GM10266 (cell line): ENCODE measurements at regions not wholly inside any gene's neighbourhood (a gene's known extent, or its start where the extent isn't known, plus 50 kb on each side); places are given as distances from the start of the nearest gene placed in this dataset.

Experiments
- DNase-seq: peaks from one replicate; pipeline ENCODE4 v3.0.0; 2012; ENCODE audit errors: extremely low spot score
- TF ChIP-seq, protein P1 (sequence below): IDR thresholded peaks from 2 replicates; pipeline ENCODE4 v1.5.1; 2012; ENCODE audit warnings: mild to moderate bottlenecking, low read depth; ENCODE audit not compliant: control insufficient read depth, insufficient read depth; ENCODE audit errors: missing control alignments

DNA sequence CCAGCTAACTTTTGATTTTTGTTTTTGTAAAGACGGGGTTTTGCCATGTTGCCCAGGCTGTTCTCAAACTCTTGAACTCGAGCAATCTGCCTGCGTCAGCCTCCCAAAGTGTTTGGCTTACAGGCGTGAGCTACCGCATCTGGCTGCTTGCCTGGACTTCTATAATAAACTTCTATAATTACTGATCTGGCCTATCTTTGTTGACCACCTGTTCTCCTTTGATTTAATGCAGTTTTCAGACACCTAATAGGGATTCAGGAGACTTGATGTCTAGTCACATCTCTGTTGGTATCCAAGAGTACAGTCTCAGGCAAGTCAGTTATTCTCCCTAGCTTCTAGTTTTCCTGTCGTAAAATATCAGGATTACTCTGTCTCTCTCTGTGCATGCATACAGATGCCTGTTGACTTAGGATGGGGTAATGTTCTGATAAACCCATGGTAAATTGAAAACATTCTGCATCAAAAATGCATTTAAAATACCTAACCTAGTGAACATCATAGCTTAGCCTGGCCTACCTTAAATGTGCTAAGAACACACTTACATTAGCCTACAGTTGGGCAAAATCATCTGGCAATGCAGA is 51.5 kb upstream of the NR3C1 start:
- TF ChIP-seq, protein P1, sequence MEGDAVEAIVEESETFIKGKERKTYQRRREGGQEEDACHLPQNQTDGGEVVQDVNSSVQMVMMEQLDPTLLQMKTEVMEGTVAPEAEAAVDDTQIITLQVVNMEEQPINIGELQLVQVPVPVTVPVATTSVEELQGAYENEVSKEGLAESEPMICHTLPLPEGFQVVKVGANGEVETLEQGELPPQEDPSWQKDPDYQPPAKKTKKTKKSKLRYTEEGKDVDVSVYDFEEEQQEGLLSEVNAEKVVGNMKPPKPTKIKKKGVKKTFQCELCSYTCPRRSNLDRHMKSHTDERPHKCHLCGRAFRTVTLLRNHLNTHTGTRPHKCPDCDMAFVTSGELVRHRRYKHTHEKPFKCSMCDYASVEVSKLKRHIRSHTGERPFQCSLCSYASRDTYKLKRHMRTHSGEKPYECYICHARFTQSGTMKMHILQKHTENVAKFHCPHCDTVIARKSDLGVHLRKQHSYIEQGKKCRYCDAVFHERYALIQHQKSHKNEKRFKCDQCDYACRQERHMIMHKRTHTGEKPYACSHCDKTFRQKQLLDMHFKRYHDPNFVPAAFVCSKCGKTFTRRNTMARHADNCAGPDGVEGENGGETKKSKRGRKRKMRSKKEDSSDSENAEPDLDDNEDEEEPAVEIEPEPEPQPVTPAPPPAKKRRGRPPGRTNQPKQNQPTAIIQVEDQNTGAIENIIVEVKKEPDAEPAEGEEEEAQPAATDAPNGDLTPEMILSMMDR: no peak
- DNase-seq: no peak

DNA sequence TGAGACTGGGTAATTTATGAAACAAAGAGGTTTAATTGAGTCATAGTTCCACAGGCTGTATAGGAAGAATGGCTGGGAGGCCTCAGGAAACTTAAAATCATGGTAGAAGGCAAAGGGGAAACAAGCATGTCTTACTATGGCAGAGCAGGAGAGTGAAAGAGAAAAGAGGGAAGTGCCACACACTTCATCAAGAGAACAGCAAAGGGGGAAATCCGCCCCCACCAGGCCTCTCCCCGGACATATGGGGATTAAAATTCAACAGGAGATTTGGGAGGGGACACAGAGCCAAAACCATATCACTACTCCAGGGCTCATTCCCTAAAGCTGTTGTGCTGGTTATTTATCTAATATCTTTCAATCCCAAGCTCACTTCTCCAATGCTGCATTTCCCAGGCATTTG is 50.2 kb upstream of the NR3C1 start:
- DNase-seq: no peak
- TF ChIP-seq, protein P1: no peak
